Right atrium auricular region (tissue), 2 donors: ENCODE measurements at regions not wholly inside any gene's neighbourhood (a gene's known extent, or its start where the extent isn't known, plus 50 kb on each side); places are given as distances from the start of the nearest gene placed in this dataset.
A peak's percentile ranks its signal among the peaks of the same experiment; 100 is the strongest.
"Not testable (repeated sequence)": the region's sequence is repeated elsewhere in the genome, so short reads cannot be mapped to it uniquely, and the experiment has no call there.

ENCODE experiments used
- DNase-seq: peaks from one replicate; pipeline ENCODE4 v3.0.0-alpha.2; 2019; ENCODE audit warnings: low spot score
- H3K27ac ChIP-seq, 2 donors: fragments of 200-600 bp; sonication (generic); 1 replicate in 1 of 2; 2 replicates in 1 of 2; pipeline ENCODE4 v1.5.1; 2016 to 2019
- H3K27me3 ChIP-seq, 2 donors: fragments of 200-600 bp; sonication (generic); one replicate each; pipeline versions ENCODE4 v1.5.1 to v1.6.0; 2017 to 2019
- H3K36me3 ChIP-seq: fragments of 200-600 bp; sonication (generic); one replicate; pipeline ENCODE4 v1.5.1; 2016
- H3K4me1 ChIP-seq, 2 donors: fragments of 200-600 bp; sonication (generic); one replicate each; pipeline versions ENCODE4 v1.5.1 to v1.6.0; 2017 to 2019
- H3K4me3 ChIP-seq, 2 donors: fragments of 200-600 bp; sonication (generic); 1 replicate in 1 of 2; 2 replicates in 1 of 2; pipeline ENCODE4 v1.5.1; 2017 to 2019; ENCODE audit warnings: mild to moderate bottlenecking in 1 of 2, moderate library complexity in 1 of 2
- H3K9me3 ChIP-seq, 2 donors: fragments of 200-600 bp; sonication (generic); one replicate each; pipeline ENCODE4 v1.5.1; 2019
- CTCF ChIP-seq, 2 donors: fragments of 200-600 bp; sonication (generic); IDR thresholded peaks; one replicate each; pipeline ENCODE4 v1.5.1; 2019; ENCODE audit warnings: antibody characterized with exemption in 2 of 2

DNA sequence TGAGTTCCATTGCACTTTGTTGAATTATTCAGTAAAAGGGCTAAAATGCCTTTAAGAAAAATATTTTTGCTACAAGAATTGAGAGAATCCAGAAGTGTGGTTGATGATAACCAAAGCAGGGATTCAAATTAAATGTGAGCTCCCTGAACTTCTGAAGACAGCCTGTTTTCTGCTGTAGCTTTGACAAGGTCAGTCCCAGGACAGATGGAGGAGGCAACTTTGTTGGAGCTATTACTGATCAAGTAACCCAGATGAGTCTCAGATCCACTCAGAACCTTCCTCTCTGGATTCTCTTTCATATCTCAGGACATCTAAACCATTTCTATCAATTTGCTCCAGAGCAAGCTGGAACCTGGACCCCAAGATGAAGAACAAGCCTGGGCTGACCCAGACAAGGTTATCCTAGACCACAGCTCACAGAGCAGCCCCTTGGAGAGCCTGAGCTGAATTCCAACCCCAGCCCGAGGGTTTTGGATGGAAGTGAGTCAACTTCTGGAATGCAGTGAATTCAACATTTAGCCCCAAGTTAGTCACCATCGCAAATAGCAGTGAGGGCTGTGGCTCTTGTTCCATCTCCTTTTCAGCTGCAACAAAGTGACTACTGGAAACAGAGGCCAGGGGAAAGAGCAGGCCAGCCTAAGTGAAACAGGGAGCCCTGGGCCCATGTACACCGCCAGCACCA is 137.8 kb upstream of the TSC22D1 start:
- H3K36me3 ChIP-seq = no peaks in the 10 kb centered on the region
- peak overlapping the region in 1 of 2 donors; percentile 38 for H3K27ac ChIP-seq
- no peak for TF ChIP-seq CTCF (IDR thresholded peaks at IDR 0.05)
- H3K4me1 ChIP-seq = peaks cover 0 to 12% of the 10 kb centered on the region in 2 donors
- DNase-seq = peak; percentile 70
- H3K4me3 ChIP-seq = no peak overlapping the region
- H3K27me3 ChIP-seq = no peaks in the 10 kb centered on the region
- no peaks in the 10 kb centered on the region for H3K9me3 ChIP-seq

GRCh38 chr13:44711706-44712105 is 135.6 kb upstream of the TSC22D1 start:
- no peak for DNase-seq
- H3K27ac ChIP-seq = no peak overlapping the region
- H3K27me3 ChIP-seq = no peaks in the 10 kb centered on the region
- no peak overlapping the region for H3K4me3 ChIP-seq
- no peak for TF ChIP-seq CTCF (IDR thresholded peaks at IDR 0.05)
- peaks cover 0 to 12% of the 10 kb centered on the region in 2 donors for H3K4me1 ChIP-seq
- no peaks in the 10 kb centered on the region for H3K36me3 ChIP-seq
- no peaks in the 10 kb centered on the region for H3K9me3 ChIP-seq

DNA sequence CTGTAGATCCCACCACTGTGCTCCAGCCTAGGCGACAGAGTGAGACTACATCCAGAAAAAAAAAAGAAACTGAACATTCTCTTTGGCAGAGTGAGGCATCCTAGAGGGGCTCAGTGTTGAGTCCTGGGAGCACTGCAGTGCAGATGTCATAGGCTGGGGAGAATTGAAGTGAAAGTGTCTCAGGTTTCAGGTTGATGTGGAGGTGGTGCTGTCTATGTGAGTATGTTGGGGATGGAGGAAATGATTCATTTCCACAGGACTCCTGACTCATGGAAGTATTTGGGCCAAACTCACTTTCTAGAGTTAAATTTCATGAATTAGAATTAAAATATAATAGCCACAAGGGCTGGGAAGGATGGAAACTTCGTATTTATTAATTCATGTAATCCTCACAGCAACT is 134.4 kb upstream of the TSC22D1 start:
- no peaks in the 10 kb centered on the region for H3K9me3 ChIP-seq
- DNase-seq = no peak
- H3K27me3 ChIP-seq = no peaks in the 10 kb centered on the region
- TF ChIP-seq CTCF (IDR thresholded peaks at IDR 0.05) = no peak
- no peak overlapping the region for H3K27ac ChIP-seq
- H3K36me3 ChIP-seq = no peaks in the 10 kb centered on the region
- H3K4me3 ChIP-seq = no peak overlapping the region
- H3K4me1 ChIP-seq = peaks cover 0 to 12% of the 10 kb centered on the region in 2 donors

DNA sequence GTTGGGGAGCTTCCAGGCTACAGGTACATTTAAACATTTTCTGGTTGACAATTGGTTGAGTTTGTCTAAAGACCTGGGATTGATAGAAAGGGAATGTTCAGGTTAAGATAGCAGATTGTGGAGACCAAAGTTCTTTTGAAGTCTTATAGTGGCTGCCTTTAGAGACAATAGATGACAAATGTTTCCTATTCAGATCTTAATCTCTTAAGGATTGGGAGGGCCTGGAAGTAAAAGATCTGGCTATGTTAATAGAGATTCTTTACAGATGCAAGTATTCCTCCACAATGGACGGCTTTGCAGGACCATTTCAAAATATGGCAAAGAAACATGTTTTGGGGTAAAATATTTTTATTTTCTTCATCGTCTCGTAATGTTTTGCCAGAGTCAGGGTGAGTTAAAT is 128.7 kb upstream of the TSC22D1 start:
- H3K4me3 ChIP-seq, H3K27me3 ChIP-seq: not testable (repeated sequence)

GRCh38 chr13:44703371-44703770 is 127.2 kb upstream of the TSC22D1 start:
- no peaks in the 10 kb centered on the region for H3K36me3 ChIP-seq
- no peaks in the 10 kb centered on the region for H3K27me3 ChIP-seq
- no peak overlapping the region for H3K4me3 ChIP-seq
- no peak for TF ChIP-seq CTCF (IDR thresholded peaks at IDR 0.05)
- no peak overlapping the region for H3K27ac ChIP-seq
- no peak for DNase-seq
- no peaks in the 10 kb centered on the region for H3K9me3 ChIP-seq
- H3K4me1 ChIP-seq = no peaks in the 10 kb centered on the region

More for the DNA sequence above, 128.7 kb upstream of the TSC22D1 start:
- not testable (repeated sequence) for H3K4me1 ChIP-seq, H3K36me3 ChIP-seq, DNase-seq, H3K27ac ChIP-seq, H3K9me3 ChIP-seq

DNA sequence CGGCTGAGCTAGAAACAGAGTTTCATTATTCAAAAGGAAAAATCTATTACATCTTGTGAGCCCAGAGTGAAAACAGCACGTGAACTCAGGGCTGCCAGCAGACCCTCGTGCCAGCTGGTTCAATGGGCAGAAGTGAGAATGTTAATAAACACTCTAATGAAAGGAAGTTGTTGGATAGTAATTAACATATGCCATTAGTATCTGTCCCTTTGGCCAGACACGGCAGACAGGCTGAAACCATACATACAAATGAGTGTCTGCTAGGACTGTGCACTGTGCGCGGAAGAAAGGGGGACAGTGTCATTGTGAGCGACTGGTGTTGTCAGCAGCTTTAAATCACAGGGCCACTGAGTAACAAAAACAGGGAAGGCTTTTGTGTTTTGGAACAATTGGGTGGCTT is 121.9 kb upstream of the TSC22D1 start:
- Histone ChIP-seq H3K36me3 (no peaks in the 10 kb centered on the region), H3K4me3 (no peak overlapping the region), H3K27ac (no peak overlapping the region), H3K27me3 (no peaks in the 10 kb centered on the region), H3K9me3 (no peaks in the 10 kb centered on the region), H3K4me1 (peaks cover 0 to 12% of the 10 kb centered on the region in 2 donors)
- no peak for TF ChIP-seq CTCF (IDR thresholded peaks at IDR 0.05)
- no peak for DNase-seq
